HCT116 (cell line): ENCODE measurements at regions not wholly inside any gene's neighbourhood (a gene's known extent, or its start where the extent isn't known, plus 50 kb on each side); places are given as distances from the start of the nearest gene placed in this dataset.

Experiments used
- ATAC-seq: fragments of 200-7000 bp; cut with Tn5 transposase; 2 replicates; pipeline ENCODE4 v1.9.1; 2020; ENCODE audit warnings: mild to moderate bottlenecking, moderate library complexity
- BruUV-seq: library from RNA; stranded (reverse); fragments of 400-500 nt; replicated peaks from 2 replicates; lab custom pipeline; 2021; lab: Mats Ljungman, UMichigan
- CTCF ChIA-PET: fragments of 300-600 bp; sonication (Branson Sonifier 250); formaldehyde crosslinking; loops from one replicate; lab custom pipeline; 2021; ENCODE audit warnings: antibody characterized with exemption; lab: Charles Lee
- POLR2A ChIA-PET: fragments of 300-600, 350-600 bp; sonication (Branson Sonifier 250); formaldehyde crosslinking; loops from one replicate; lab custom pipeline; 2021; ENCODE audit warnings: antibody characterized with exemption; lab: Charles Lee
- RAD21 ChIA-PET, 2 experiments: fragments of 300-600 bp; sonication (Branson Sonifier 250); formaldehyde crosslinking; loops; one replicate each; lab custom pipeline; 2023; ENCODE audit warnings: low total read pairs in 2 of 2; ENCODE audit not compliant: uncharacterized antibody in 2 of 2, unreplicated experiment in 2 of 2, low non-redundant PET in 1 of 2; lab: Charles Lee
- DNase-seq: peaks from one replicate; pipeline ENCODE4 v3.0.0-alpha.2; 2010; ENCODE audit warnings: low read depth, low spot score
- H2AFZ ChIP-seq: fragments of 200-600 bp; shearing (Covaris generic), sonication (generic); 2 replicates; pipeline ENCODE4 v1.6.1; 2017; ENCODE audit warnings: low read depth, mixed run types, mixed read lengths, antibody characterized with exemption, low read length; ENCODE audit not compliant: poor library complexity, severe bottlenecking
- H3K27ac ChIP-seq: 2 replicates; pipeline ENCODE4 v1.5.1; 2012; ENCODE audit warnings: low read depth, low read length
- H3K27me3 ChIP-seq: fragments of 200-600 bp; sonication (generic); 2 replicates; pipeline ENCODE4 v1.6.1; 2016; ENCODE audit warnings: mixed run types, low read length, mixed read lengths; ENCODE audit not compliant: insufficient read depth
- H3K36me3 ChIP-seq, 2 experiments: fragments of 200-500 bp in 1 of 2; fragments of 200-600 bp in 1 of 2; sonication (Bioruptor generic) in 1 of 2; sonication (generic) in 1 of 2; 2 replicates each; pipeline versions ENCODE4 v1.5.1 to v1.6.1; 2014 to 2016; ENCODE audit warnings: low read length in 2 of 2, inconsistent platforms in 1 of 2, mixed read lengths in 1 of 2, mixed run types in 1 of 2; ENCODE audit not compliant: insufficient read depth in 2 of 2, control insufficient read depth in 1 of 2
- H3K4me1 ChIP-seq, 2 experiments: fragments of 200-600 bp in 1 of 2; sonication (generic) in 1 of 2; 2 replicates each; pipeline versions ENCODE4 v1.5.1 to v1.6.1; 2012 to 2017; ENCODE audit warnings: low read length in 2 of 2, inconsistent platforms in 1 of 2, mild to moderate bottlenecking in 1 of 2, mixed read lengths in 1 of 2, mixed run types in 1 of 2, moderate library complexity in 1 of 2; ENCODE audit not compliant: insufficient read depth in 2 of 2, control insufficient read depth in 1 of 2
- H3K4me2 ChIP-seq: fragments of 200-600 bp; sonication (generic); 2 replicates; pipeline ENCODE4 v1.6.1; 2017; ENCODE audit warnings: mixed run types, low read length, mixed read lengths
- H3K4me3 ChIP-seq, 2 experiments: fragments of 200-600 bp in 1 of 2; sonication (generic) in 1 of 2; replicated peaks in 1 of 2; 2 replicates each; pipeline ENCODE4 v1.5.1; 2011 to 2016; ENCODE audit warnings: low read length in 2 of 2, control low read depth in 1 of 2, low read depth in 1 of 2, mild to moderate bottlenecking in 1 of 2, mixed read lengths in 1 of 2, mixed run types in 1 of 2
- H3K79me2 ChIP-seq: fragments of 200-600 bp; sonication (generic); 2 replicates; pipeline ENCODE4 v1.6.1; 2017; ENCODE audit warnings: mild to moderate bottlenecking, mixed run types, low read length, moderate library complexity, mixed read lengths; ENCODE audit not compliant: insufficient read depth
- H3K9ac ChIP-seq: fragments of 200-600 bp; sonication (generic); 2 replicates; pipeline ENCODE4 v1.6.1; 2016; ENCODE audit warnings: low read length, mixed read lengths
- H3K9me2 ChIP-seq: fragments of 200-600 bp; sonication (generic), shearing (Covaris generic); 2 replicates; pipeline ENCODE4 v1.6.1; 2017; ENCODE audit warnings: mixed run types, mild to moderate bottlenecking, moderate library complexity; ENCODE audit not compliant: insufficient read depth
- H3K9me3 ChIP-seq, 2 experiments: fragments of 200-500 bp in 1 of 2; fragments of 200-600 bp in 1 of 2; sonication (Bioruptor generic) in 1 of 2; sonication (generic) in 1 of 2; 2 replicates each; pipeline ENCODE4 v1.6.1; 2014 to 2017; ENCODE audit warnings: low read length in 2 of 2, mixed read lengths in 2 of 2, inconsistent platforms in 1 of 2, low read depth in 1 of 2, mild to moderate bottlenecking in 1 of 2, mixed run types in 1 of 2, moderate library complexity in 1 of 2; ENCODE audit not compliant: control insufficient read depth in 1 of 2, insufficient read depth in 1 of 2
- H4K20me1 ChIP-seq: fragments of 200-600 bp; sonication (generic), shearing (Covaris generic); 2 replicates; pipeline ENCODE4 v1.6.1; 2017; ENCODE audit warnings: mixed run types, mild to moderate bottlenecking, moderate library complexity; ENCODE audit not compliant: insufficient read depth
- CBX3 ChIP-seq: IDR thresholded peaks from 2 replicates; pipeline ENCODE4 v1.6.1; 2012; ENCODE audit warnings: low read depth
- CEBPB ChIP-seq: IDR thresholded peaks from 2 replicates; pipeline ENCODE4 v1.6.1; 2012; ENCODE audit warnings: low read depth
- CTCF ChIP-seq, 3 experiments: fragments of 200-600 bp in 1 of 3; sonication (generic) in 1 of 3; IDR thresholded peaks in 2 of 3; conservative IDR thresholded peaks in 1 of 3; 2 replicates each; pipeline ENCODE4 v1.5.1; 2012 to 2017; ENCODE audit warnings: low read depth in 2 of 3, low read length in 2 of 3, antibody characterized with exemption in 1 of 3, borderline replicate concordance in 1 of 3, control low read depth in 1 of 3, mild to moderate bottlenecking in 1 of 3, mixed read lengths in 1 of 3, mixed run types in 1 of 3, moderate library complexity in 1 of 3; ENCODE audit not compliant: insufficient read depth in 1 of 3
- EGR1 ChIP-seq: IDR thresholded peaks from 2 replicates; pipeline ENCODE4 v1.6.1; 2012; ENCODE audit warnings: low read depth
- ELF1 ChIP-seq: IDR thresholded peaks from 2 replicates; pipeline ENCODE4 v1.6.1; 2012; ENCODE audit warnings: low read depth, borderline replicate concordance
- EZH2 ChIP-seq: fragments of 200-600 bp; sonication (generic); IDR thresholded peaks from 2 replicates; pipeline ENCODE4 v1.6.1; 2017; ENCODE audit warnings: antibody characterized with exemption, mixed run types
- POLR2A ChIP-seq: IDR thresholded peaks from 2 replicates; pipeline ENCODE4 v1.7.0; 2011; ENCODE audit warnings: borderline replicate concordance; ENCODE audit not compliant: insufficient read depth, insufficient read length; ENCODE audit errors: extremely low read depth
- RAD21 ChIP-seq: IDR thresholded peaks from 2 replicates; pipeline ENCODE4 v1.6.1; 2012; ENCODE audit warnings: low read depth, mild to moderate bottlenecking
- SRF ChIP-seq: IDR thresholded peaks from 2 replicates; pipeline ENCODE4 v1.6.1; 2012; ENCODE audit warnings: low read depth
- ZFX ChIP-seq: fragments of 450-650 bp; IDR thresholded peaks from 2 replicates; pipeline ENCODE4 v1.6.1; 2017
- intact Hi-C: fragments of 100-400 bp; cut with micrococcal nuclease; formaldehyde crosslinking; loops from 2 replicates; pipeline ENCODE4 v1.10.0; 2022
- TF ChIP-seq, protein P1 (sequence below): IDR thresholded peaks from 2 replicates; pipeline ENCODE4 v1.6.1; 2011; ENCODE audit warnings: mild to moderate bottlenecking, low read length, moderate library complexity; ENCODE audit not compliant: insufficient replicate concordance; ENCODE audit errors: extremely low read depth
- TF ChIP-seq, protein P2 (sequence below): IDR thresholded peaks from 2 replicates; pipeline ENCODE4 v1.6.1; 2012
- TF ChIP-seq, protein P3 (sequence below): IDR thresholded peaks from 2 replicates; pipeline ENCODE4 v1.6.1; 2012

DNA sequence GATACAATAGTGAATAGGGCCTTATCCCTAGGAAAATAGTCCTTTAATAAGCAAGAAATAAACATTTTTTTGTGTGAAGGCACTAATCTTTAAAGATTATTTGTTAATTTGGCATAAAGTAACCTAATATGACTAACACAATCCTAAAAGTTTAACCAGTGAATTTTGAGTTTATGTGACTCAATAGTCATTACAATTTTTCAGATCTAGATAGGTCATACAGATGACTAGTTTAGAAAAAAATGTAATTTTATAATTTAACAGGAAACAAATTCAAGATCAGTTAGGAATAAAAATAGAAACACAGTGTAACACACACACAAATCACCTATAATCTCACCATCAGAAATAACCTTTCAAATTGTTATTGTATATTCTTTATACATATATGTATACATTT lies 620.7 kb upstream of the ALCAM start (continued):
- TF ChIP-seq CTCF (IDR thresholded peaks at IDR 0.05 in 2 of 3, conservative IDR thresholded peaks at IDR 0.05 in 1 of 3; ENCODE audit: borderline replicate concordance in 1 of 3, insufficient read depth in 1 of 3, low read depth in 2 of 3, low read length in 2 of 3) (no peak), POLR2A (no peak), ELF1 (no peak)
- TF ChIP-seq, protein P1, sequence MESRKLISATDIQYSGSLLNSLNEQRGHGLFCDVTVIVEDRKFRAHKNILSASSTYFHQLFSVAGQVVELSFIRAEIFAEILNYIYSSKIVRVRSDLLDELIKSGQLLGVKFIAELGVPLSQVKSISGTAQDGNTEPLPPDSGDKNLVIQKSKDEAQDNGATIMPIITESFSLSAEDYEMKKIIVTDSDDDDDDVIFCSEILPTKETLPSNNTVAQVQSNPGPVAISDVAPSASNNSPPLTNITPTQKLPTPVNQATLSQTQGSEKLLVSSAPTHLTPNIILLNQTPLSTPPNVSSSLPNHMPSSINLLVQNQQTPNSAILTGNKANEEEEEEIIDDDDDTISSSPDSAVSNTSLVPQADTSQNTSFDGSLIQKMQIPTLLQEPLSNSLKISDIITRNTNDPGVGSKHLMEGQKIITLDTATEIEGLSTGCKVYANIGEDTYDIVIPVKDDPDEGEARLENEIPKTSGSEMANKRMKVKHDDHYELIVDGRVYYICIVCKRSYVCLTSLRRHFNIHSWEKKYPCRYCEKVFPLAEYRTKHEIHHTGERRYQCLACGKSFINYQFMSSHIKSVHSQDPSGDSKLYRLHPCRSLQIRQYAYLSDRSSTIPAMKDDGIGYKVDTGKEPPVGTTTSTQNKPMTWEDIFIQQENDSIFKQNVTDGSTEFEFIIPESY: no peak

DNA sequence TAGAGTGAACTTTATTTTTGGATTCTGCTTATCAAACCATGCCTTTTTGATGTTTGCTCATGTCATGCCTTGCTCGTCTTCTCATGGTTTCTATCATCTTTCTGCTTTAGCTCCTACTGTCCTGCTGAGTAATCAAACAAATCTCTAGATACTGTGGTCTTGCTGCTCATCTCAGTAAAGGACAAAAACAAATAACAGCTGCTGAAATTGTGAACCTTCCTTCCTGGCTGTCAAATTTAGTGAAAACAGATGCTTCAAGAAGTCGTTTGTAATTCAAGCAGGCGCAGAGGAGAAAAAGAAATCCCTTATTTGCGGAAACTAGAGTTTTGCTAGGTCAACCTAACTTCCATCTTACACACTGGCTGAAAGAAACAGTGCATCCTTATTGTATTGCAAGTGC lies 616.1 kb upstream of the ALCAM start:
- ATAC-seq: no peak
- intact Hi-C loops: no loop called here
- H3K9me2 ChIP-seq: no peaks in the 10 kb centered on the region
- CTCF ChIA-PET: no interaction called here
- POLR2A ChIA-PET: no interaction called here
- DNase-seq: no peak
- H3K27ac ChIP-seq: no peak overlapping the region
- H3K4me2 ChIP-seq: no peak overlapping the region
- no peaks in the 10 kb centered on the region for H3K27me3 ChIP-seq
- H3K9me3 ChIP-seq: no peaks in the 10 kb centered on the region
- H3K9ac ChIP-seq: no peak overlapping the region
- H3K4me1 ChIP-seq: no peaks in the 10 kb centered on the region
- no peaks in the 10 kb centered on the region for H4K20me1 ChIP-seq
- no peak overlapping the region for H2AFZ ChIP-seq
- no TSS peak for BruUV-seq
- no peaks in the 10 kb centered on the region for H3K36me3 ChIP-seq
- no peaks in the 10 kb centered on the region for H3K79me2 ChIP-seq
- no peak overlapping the region for H3K4me3 ChIP-seq
- TF ChIP-seq, protein P2, sequence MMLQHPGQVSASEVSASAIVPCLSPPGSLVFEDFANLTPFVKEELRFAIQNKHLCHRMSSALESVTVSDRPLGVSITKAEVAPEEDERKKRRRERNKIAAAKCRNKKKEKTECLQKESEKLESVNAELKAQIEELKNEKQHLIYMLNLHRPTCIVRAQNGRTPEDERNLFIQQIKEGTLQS: no peak
- TF ChIP-seq, protein P3, sequence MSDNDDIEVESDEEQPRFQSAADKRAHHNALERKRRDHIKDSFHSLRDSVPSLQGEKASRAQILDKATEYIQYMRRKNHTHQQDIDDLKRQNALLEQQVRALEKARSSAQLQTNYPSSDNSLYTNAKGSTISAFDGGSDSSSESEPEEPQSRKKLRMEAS: no peak
- no peak for TF ChIP-seq EGR1
- no peak for TF ChIP-seq RAD21
- no peak for TF ChIP-seq CEBPB
- no peak for TF ChIP-seq SRF
- TF ChIP-seq CBX3: no peak
- no peak for TF ChIP-seq EZH2
- TF ChIP-seq ZFX: no peak
- RAD21 ChIA-PET: no interaction called here
